DMS 273 (cell line): ENCODE measurements at regions not wholly inside any gene's neighbourhood (a gene's known extent, or its start where the extent isn't known, plus 50 kb on each side); places are given as distances from the start of the nearest gene placed in this dataset.

ENCODE experiments used
- DNase-seq: peaks from one replicate; lab custom pipeline; 2025; ENCODE audit not compliant: unreplicated experiment; lab: John Stamatoyannopoulos, UW

GRCh38 chr20:58003525-58003924 lies 224.9 kb downstream of the ANKRD60 start:
- DNase-seq: peak; percentile 6

DNA sequence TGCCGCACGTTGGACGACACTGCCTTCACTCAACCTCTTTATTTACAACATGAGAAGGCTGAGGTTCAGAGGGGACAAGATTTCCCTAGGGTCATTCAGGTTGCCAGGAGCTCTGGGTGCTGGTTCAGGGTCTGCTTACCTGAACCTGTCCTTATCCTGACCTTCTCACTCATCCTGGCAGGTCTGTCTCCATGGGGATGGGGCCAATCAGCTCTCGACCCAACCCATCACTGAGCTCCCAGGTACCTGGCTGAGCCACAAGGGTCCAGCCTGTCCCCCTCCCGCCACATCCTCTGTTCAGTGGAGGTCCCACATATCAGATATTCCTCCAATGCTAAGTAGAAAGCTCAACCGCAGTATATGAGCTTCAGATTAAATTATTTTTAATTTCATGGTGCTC lies 225.6 kb downstream of the ANKRD60 start:
- no peak for DNase-seq

DNA sequence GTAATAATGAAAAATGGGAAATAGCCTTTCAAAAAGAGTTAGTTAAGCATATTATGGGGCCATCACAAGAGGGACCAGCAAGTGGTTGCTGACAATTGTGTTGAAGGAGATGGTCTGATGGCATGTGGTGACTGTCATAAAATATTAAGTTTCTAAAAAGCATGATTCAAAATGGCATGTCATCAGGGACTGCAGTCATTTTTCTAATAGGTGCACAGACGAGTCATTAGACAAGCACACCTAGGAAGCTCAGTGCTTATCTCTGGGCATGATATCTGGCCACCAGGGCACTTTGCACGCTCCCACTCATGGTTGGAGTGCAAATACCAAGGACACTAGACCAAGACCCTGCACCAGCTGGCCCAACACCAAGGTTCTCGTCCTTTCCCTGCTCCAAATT lies 226.5 kb downstream of the ANKRD60 start:
- no peak for DNase-seq

DNA sequence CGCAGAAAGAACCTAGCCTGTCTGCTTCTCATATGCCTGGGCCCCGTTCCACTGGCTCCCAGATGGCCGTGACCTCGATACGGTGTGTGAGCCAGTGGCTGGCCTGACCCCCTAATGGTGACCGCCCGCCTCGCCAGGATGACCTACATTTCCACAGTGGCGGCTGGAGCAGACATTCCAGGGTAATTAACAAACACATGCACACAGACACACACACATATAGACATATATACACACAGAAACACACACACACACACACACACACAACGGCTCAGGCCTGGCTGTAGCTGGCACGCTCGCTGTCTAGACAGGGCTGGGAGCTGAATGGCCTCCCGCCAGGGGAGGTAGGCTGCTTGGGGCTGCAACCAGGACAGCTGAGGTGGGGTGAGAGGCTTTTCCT lies 227.1 kb downstream of the ANKRD60 start:
- DNase-seq: no peak

GRCh38 chr20:58000861-58001260 lies 227.6 kb downstream of the ANKRD60 start:
- no peak for DNase-seq

DNA sequence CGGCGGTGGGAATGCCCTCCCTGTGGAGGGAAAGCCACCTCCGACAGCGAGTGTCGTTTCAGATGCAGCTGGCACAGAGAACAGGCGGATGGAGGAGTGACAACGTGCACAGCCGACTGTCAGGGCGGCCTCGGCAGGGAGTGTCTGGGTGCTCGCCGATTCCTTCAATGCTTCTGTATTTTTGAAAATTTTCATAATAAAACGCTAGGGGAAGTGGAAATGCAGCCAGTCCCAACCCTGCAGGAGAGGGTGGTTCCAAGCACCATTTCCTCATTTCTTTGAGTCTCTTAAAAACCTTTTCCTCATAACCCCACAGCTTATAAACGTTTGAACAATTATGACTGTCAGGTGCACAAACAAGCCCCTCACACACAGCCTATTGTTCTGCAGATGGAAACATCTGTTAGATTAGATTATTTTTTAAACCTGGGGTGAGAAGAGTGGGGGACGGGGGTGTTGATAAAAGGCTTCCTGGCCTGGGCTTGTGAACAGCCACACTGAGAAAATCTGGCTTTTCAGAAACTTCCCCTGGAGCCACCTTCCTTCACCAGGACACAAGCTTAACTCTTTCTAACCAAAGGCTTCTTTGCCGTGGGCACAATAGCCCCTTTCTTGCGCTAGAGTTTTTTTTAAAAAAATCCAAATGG lies 228.9 kb downstream of the ANKRD60 start:
- no peak for DNase-seq

DNA sequence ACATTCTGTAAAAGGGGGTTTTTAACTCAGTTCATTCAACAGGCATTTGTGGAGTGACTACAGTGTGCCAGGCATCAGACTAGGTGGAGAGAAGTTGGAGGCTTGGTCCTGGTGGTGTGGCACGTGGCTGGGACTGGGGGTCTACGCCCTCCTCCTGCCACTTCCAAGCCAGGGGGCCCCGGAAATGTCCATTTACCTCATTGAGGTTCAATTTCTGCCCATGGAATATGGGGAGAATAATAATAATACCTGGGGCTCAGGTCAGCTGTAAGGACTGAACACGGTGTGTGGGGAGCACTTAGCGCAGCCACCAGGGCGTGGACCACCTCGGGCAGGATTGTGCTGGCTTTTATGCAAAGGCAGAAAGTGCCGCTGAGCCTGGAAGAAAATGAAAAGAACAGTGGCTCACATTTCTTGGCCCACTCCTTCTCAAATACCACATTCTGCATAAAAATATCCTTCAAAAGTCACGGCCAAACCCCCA lies 229.4 kb downstream of the ANKRD60 start:
- DNase-seq: no peak

DNA sequence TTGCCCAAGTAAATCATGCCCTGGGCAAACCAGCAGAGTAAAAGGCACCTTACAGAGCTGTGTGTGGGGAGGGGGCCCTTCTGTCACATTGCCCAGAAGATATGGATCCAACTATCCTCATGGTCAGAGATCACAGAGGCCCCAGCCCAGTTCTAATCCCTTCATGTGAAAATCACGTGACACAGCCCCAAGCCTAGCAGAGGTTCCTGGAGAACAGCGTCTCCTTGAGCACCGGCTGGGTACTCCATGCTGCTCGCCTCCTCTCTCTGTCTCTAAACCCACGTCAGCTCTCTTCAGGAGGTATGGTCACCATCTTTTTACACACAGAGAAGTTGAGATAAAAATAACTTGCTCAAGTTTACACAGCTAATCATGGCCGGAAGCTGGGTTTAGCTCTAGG lies 230.2 kb downstream of the ANKRD60 start:
- no peak for DNase-seq

DNA sequence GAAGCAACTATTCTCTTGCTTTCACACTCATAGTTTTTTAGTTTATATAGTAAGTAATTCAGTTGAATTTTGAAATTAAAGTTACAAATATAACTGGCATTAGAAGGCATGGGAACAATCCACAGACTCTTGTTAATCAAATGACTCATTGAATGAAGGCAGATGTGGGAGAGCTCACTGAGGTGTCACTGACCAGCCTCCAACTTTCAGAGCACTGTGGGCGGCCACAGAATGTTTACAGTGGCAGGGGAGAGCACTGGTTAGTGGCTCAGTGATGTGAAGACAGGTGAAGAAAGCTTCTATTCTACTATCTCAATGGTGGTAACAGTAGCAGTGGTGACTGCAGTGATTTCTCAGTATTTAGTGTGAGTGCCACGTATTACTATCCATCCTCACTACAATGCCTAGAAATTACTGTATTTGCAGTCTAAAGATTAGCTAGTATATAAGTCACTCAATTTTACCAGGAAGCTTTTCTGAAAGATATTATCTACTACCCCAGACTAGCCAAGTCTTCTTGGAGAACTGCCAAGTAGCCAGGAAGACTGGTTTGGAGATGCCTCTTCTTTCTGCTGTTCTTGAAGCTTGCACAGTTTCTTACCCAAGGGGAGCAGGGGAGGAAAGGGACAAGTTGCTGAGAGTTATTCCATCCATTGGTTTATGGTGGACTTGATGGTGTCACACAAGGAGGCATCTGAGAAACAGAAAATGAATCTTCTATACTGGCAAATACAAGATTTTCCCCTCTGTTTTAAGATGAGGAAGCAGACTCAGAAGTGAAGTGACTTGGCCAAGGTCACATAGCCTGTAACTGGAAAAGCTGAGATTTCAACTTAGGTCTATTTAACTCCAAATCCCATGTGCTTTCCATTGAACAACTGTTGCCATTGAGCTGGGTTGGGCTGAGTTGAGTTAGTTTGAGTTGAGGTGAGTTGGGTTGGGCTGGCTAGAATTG lies 231.2 kb downstream of the ANKRD60 start:
- DNase-seq: no peak

DNA sequence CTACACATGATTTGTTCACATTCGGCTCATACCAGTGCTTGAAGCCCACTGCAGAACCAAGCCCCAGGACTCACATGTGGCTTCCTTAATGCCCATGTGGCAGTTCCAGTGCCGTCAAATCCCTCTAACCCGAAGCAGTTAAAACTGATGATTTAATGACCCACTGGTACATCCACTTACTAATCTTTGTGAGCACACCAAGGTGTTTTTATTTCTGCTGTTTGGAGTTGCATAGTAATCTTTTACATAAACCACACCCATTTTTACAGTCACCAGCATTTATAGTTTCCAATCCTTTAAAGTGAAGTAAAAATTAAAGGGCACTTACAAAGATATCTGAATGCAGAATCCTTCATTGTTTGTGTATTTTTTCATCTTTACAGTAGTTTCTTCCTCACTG lies 232.0 kb downstream of the ANKRD60 start:
- DNase-seq: no peak

- DNase-seq: no peak
Measured at GRCh38 chr20:57995381-57995977, 233.0 kb downstream of the ANKRD60 start.

DNA sequence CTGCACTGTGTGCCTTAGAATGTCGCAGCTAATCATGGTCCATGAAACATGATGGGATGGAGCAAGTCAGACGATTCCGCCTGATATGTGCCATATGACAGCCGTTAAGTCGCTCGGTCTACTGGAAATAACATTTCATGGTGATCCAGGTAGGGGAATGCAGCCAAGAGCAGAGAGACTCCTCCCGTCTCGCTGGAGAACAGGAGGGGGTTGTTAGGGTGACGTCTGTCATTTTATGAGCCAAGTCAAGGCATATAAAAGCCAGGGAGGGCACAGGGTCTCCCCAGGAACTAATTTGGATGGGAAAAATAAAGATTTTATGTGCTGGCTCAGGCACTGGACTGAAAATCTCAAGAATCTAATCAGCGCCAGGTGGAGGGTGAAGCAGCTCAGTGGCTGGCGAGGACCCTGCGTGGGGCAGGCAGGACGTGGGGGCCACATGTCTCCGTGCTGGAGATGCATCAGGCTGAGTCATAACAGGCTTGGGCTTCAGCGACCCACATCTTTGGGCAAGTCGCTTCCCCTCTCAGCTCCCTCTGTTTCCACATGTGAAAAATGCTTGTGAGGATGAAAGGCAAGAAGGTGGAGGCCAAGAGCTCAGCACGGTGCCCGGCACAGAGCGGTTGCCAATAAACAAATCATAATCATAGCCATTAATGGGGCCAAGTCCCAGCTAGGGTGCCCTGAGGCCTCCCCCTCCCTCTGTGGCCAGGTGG lies 234.6 kb downstream of the ANKRD60 start:
- DNase-seq: peak; percentile 26

GRCh38 chr20:57991211-57991881 lies 237.1 kb downstream of the ANKRD60 start:
- no peak for DNase-seq

GRCh38 chr20:57990396-57990987 lies 238.0 kb downstream of the ANKRD60 start:
- DNase-seq: no peak

- no peak for DNase-seq
Measured at GRCh38 chr20:57988828-57989227, 239.6 kb downstream of the ANKRD60 start.

- DNase-seq: no peak
Measured at GRCh38 chr20:57988422-57988821, 240.0 kb downstream of the ANKRD60 start.

- no peak for DNase-seq
Measured at GRCh38 chr20:57987659-57988058, 240.8 kb downstream of the ANKRD60 start.

GRCh38 chr20:57986666-57987065 lies 241.8 kb downstream of the ANKRD60 start:
- peak; percentile 12 for DNase-seq

- DNase-seq: no peak
Measured at GRCh38 chr20:57985278-57985677, 243.2 kb downstream of the ANKRD60 start.

DNA sequence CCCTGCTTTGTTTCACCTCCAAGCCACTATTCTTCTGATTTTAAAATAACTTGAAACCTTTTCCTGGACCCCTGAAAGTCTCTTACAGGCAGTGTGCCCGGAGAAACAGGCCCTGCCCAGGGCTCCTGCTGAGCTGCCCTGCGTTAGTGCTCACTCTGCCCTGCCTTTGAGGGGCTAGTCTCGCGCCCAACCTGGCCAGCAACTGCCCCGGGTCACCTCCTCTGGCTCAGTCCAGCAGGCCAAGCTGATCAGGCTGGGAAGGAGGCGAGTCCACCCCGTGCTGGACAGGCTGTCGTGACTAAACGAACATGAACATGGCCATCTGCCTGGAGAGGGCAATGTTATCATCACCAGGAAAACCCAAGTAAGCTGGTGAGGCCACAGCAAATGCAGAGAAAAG lies 245.4 kb downstream of the ANKRD60 start:
- DNase-seq: no peak
